ENCODE measurements at regions not wholly inside any gene's neighbourhood (a gene's known extent, or its start where the extent isn't known, plus 50 kb on each side); places are given as distances from the start of the nearest gene placed in this dataset.

- no peak for DNase-seq (ENCODE audit: low spot score)
- no peak overlapping the region for H3K4me3 ChIP-seq (ENCODE audit: low read depth in 1 of 3, low read length in 3 of 3)
- peaks cover 0 to 3% (median 0%) of the 10 kb centered on the region in 4 donors for H3K27me3 ChIP-seq (ENCODE audit: control insufficient read depth in 4 of 4, insufficient read depth in 4 of 4, low read length in 3 of 4)
- H3K9me3 ChIP-seq (ENCODE audit: control insufficient read depth in 4 of 4, low read length in 3 of 4) = no peaks in the 10 kb centered on the region
- 65% methylated on average over 2 of the region's 2 CpGs for WGBS
- TF ChIP-seq RAD21 (IDR thresholded peaks at IDR 0.05) (no peak), GABPA (IDR thresholded peaks at IDR 0.05 in 1 of 2, conservative IDR thresholded peaks at IDR 0.05 in 1 of 2) (no peak), CTCF (IDR thresholded peaks at IDR 0.05; ENCODE audit: low read depth, low read length, missing input control) (no peak), SP1 (IDR thresholded peaks at IDR 0.05) (no peak), TAF1 (conservative IDR thresholded peaks at IDR 0.05) (no peak), ZBTB33 (IDR thresholded peaks at IDR 0.05) (no peak), MAX (IDR thresholded peaks at IDR 0.05) (no peak), FOXA2 (IDR thresholded peaks at IDR 0.05) (no peak)
- no peak overlapping the region for H3K9ac ChIP-seq (ENCODE audit: low read depth in 1 of 2, low read length in 2 of 2)
- no peaks in the 10 kb centered on the region for H3K4me1 ChIP-seq (ENCODE audit: control insufficient read depth in 4 of 4, insufficient read depth in 4 of 4, low read length in 3 of 4)
- H3K27ac ChIP-seq (ENCODE audit: low read depth in 1 of 2, low read length in 2 of 2) = no peak overlapping the region
- no peaks in the 10 kb centered on the region for H3K36me3 ChIP-seq (ENCODE audit: control insufficient read depth in 4 of 4, insufficient read depth in 3 of 4, low read depth in 1 of 4, low read length in 3 of 4)
These were observed 482.2 kb upstream of the CFAP20DC start for GRCh38 chr3:59531994-59532393.

GRCh38 chr3:59531066-59531745 is 481.4 kb upstream of the CFAP20DC start:
- H3K4me1 ChIP-seq (ENCODE audit: control insufficient read depth in 4 of 4, insufficient read depth in 4 of 4, low read length in 3 of 4) = no peaks in the 10 kb centered on the region
- H3K9ac ChIP-seq (ENCODE audit: low read depth in 1 of 2, low read length in 2 of 2) = no peak overlapping the region
- no peaks in the 10 kb centered on the region for H3K9me3 ChIP-seq (ENCODE audit: control insufficient read depth in 4 of 4, low read length in 3 of 4)
- no peak overlapping the region for H3K4me3 ChIP-seq (ENCODE audit: low read depth in 1 of 3, low read length in 3 of 3)
- WGBS = 62% methylated on average over 3 of the region's 3 CpGs
- TF ChIP-seq ZBTB33 (IDR thresholded peaks at IDR 0.05) = no peak
- TF ChIP-seq HNF4A (conservative IDR thresholded peaks at IDR 0.05) = no peak
- TF ChIP-seq FOXA1 (IDR thresholded peaks at IDR 0.05) = no peak
- no peak for TF ChIP-seq ATF3 (IDR thresholded peaks at IDR 0.05)
- no peak for TF ChIP-seq NR2F2 (IDR thresholded peaks at IDR 0.05)
- TF ChIP-seq REST (IDR thresholded peaks at IDR 0.05) = no peak
- TF ChIP-seq TAF1 (conservative IDR thresholded peaks at IDR 0.05) = no peak
- DNase-seq (ENCODE audit: low spot score) = no peak
- peaks cover 0 to 3% (median 0%) of the 10 kb centered on the region in 4 donors for H3K27me3 ChIP-seq (ENCODE audit: control insufficient read depth in 4 of 4, insufficient read depth in 4 of 4, low read length in 3 of 4)
- H3K27ac ChIP-seq (ENCODE audit: low read depth in 1 of 2, low read length in 2 of 2) = no peak overlapping the region
- no peaks in the 10 kb centered on the region for H3K36me3 ChIP-seq (ENCODE audit: control insufficient read depth in 4 of 4, insufficient read depth in 3 of 4, low read depth in 1 of 4, low read length in 3 of 4)
